K562 (cell line): ENCODE measurements at regions not wholly inside any gene's neighbourhood (a gene's known extent, or its start where the extent isn't known, plus 50 kb on each side); places are given as distances from the start of the nearest gene placed in this dataset.

ENCODE experiments used
- ATAC-seq: fragments of 200-7000 bp; cut with Tn5 transposase; 3 replicates; pipeline ENCODE4 v1.9.1; 2020; ENCODE audit warnings: moderate library complexity
- BruUV-seq: library from RNA; stranded (reverse); fragments of 400-500 nt; replicated peaks from 2 replicates; lab custom pipeline; 2021; lab: Mats Ljungman, UMichigan
- CTCF ChIA-PET: fragments of 300-600 bp; formaldehyde crosslinking; extraction: SDS; loops from one replicate; lab custom pipeline; 2021; ENCODE audit warnings: low intra/inter-chr PET ratio; lab: Yijun Ruan, JAX
- POLR2A ChIA-PET: fragments of 300-600, 350-650 bp; sonication (Branson Sonifier 250); formaldehyde crosslinking; extraction: SDS; loops from one replicate; lab custom pipeline; 2021; ENCODE audit warnings: antibody characterized with exemption, inconsistent platforms; lab: Yijun Ruan, JAX
- DNase-seq, 4 experiments: peaks; one replicate each; pipeline versions ENCODE4 v3.0.0 to v3.0.0-alpha.2; 2011 to 2018; ENCODE audit warnings: low spot score in 3 of 4, mixed read lengths in 3 of 4; ENCODE audit errors: extremely low read depth in 1 of 4
- FAIRE-seq: peaks from 2 replicates; lab custom pipeline; 2011; peaks lifted over from hg19 to GRCh38; lab: Jason Lieb, UNC
- H2AFZ ChIP-seq: 2 replicates; pipeline ENCODE4 v1.6.0; 2011; ENCODE audit warnings: low read depth, low read length, control low read depth, inconsistent platforms
- H3K27ac ChIP-seq: fragments of 200-600 bp; 3 replicates; pipeline ENCODE4 v1.8.0; 2011; ENCODE audit warnings: low read depth, mild to moderate bottlenecking, control low read depth, inconsistent platforms, low read length, moderate library complexity, mixed read lengths; ENCODE audit errors: extremely low read depth
- H3K27me3 ChIP-seq, 2 experiments: fragments of 300-600 bp in 1 of 2; 2 replicates in 1 of 2; 3 replicates in 1 of 2; pipeline versions ENCODE4 v1.6.0 to v1.8.0; 2011; ENCODE audit warnings: inconsistent platforms in 2 of 2, low read length in 2 of 2, mild to moderate bottlenecking in 1 of 2, mixed read lengths in 1 of 2, moderate library complexity in 1 of 2; ENCODE audit not compliant: control insufficient read depth in 2 of 2, insufficient read depth in 2 of 2
- H3K36me3 ChIP-seq: fragments of 300-600 bp; 3 replicates; pipeline ENCODE4 v1.8.0; 2011; ENCODE audit warnings: mild to moderate bottlenecking, low read length, inconsistent platforms; ENCODE audit not compliant: control insufficient read depth, insufficient read depth
- H3K4me1 ChIP-seq, 2 experiments: fragments of 200-600 bp in 1 of 2; replicated peaks in 1 of 2; 2 replicates in 1 of 2; 3 replicates in 1 of 2; pipeline versions ENCODE4 v1.5.1 to v1.8.0; 2011; ENCODE audit warnings: inconsistent platforms in 2 of 2, low read length in 2 of 2, mild to moderate bottlenecking in 1 of 2, mixed read lengths in 1 of 2, moderate library complexity in 1 of 2; ENCODE audit not compliant: control insufficient read depth in 2 of 2, insufficient read depth in 2 of 2
- H3K4me2 ChIP-seq: 2 replicates; pipeline ENCODE4 v1.6.1; 2011; ENCODE audit warnings: low read length, control low read depth, inconsistent platforms, mixed read lengths; ENCODE audit not compliant: insufficient read depth
- H3K4me3 ChIP-seq: fragments of 200-600 bp; sonication (generic), shearing (Covaris generic); 2 replicates; pipeline ENCODE4 v1.5.1; 2016; ENCODE audit warnings: control low read depth, inconsistent platforms
- H3K79me2 ChIP-seq: fragments of 200-600 bp; 3 replicates; pipeline ENCODE4 v1.8.0; 2011; ENCODE audit warnings: low read length, inconsistent platforms; ENCODE audit not compliant: control insufficient read depth, insufficient read depth
- H3K9ac ChIP-seq, 2 experiments: 2 replicates each; pipeline versions ENCODE4 v1.6.0 to v1.6.1; 2011; ENCODE audit warnings: low read depth in 2 of 2, low read length in 2 of 2, control low read depth in 1 of 2, inconsistent platforms in 1 of 2, mild to moderate bottlenecking in 1 of 2, mixed read lengths in 1 of 2; ENCODE audit not compliant: insufficient read depth in 1 of 2
- H3K9me1 ChIP-seq: one replicate; pipeline ENCODE4 v1.6.0; 2011; ENCODE audit warnings: inconsistent platforms, mild to moderate bottlenecking, low read length, moderate library complexity; ENCODE audit not compliant: control insufficient read depth, insufficient read depth
- H3K9me3 ChIP-seq: replicated peaks from 2 replicates; pipeline ENCODE4 v1.5.1; 2011; ENCODE audit warnings: low read depth, low read length, inconsistent platforms; ENCODE audit not compliant: control insufficient read depth, insufficient read depth
- H4K20me1 ChIP-seq: replicated peaks from 2 replicates; pipeline ENCODE4 v1.6.1; 2011; ENCODE audit warnings: low read length, inconsistent platforms, mixed read lengths; ENCODE audit not compliant: control insufficient read depth, insufficient read depth
- DNMT1 ChIP-seq: fragments of 450-650 bp; IDR thresholded peaks from 2 replicates; pipeline ENCODE4 v1.6.1; 2016; ENCODE audit warnings: antibody characterized with exemption, mild to moderate bottlenecking
- DPF2 ChIP-seq: fragments of 450-650 bp; IDR thresholded peaks from 2 replicates; pipeline ENCODE4 v1.6.1; 2016
- KAT7 ChIP-seq: sonication (generic); formaldehyde crosslinking; IDR thresholded peaks from 2 replicates; pipeline ENCODE4 v1.8.0; 2022; ENCODE audit warnings: missing genetic modification reagents, mild to moderate bottlenecking, borderline replicate concordance
- NR2C2 ChIP-seq, 2 experiments: fragments of 200-800 bp in 1 of 2; sonication (Bioruptor generic) in 1 of 2; sonication (generic) in 1 of 2; formaldehyde crosslinking in 1 of 2; IDR thresholded peaks; 2 replicates each; pipeline versions ENCODE4 v1.6.1 to v1.8.0; 2016 to 2022; ENCODE audit warnings: mild to moderate bottlenecking in 1 of 2, missing compliant biosample characterization in 1 of 2, missing genetic modification characterization in 1 of 2, missing genetic modification reagents in 1 of 2
- PCBP1 ChIP-seq: fragments of 200-400 bp; formaldehyde crosslinking; IDR thresholded peaks from 2 replicates; pipeline ENCODE4 v1.6.1; 2018; ENCODE audit warnings: mild to moderate bottlenecking, low read depth, low read length; ENCODE audit not compliant: poor library complexity, severe bottlenecking
- PCBP2 ChIP-seq: fragments of 200-400 bp; formaldehyde crosslinking; IDR thresholded peaks from 2 replicates; pipeline ENCODE4 v1.6.1; 2018; ENCODE audit warnings: low read length, low read depth, mild to moderate bottlenecking, moderate library complexity; ENCODE audit not compliant: poor library complexity, severe bottlenecking
- PHF20 ChIP-seq: fragments of 450-650 bp; IDR thresholded peaks from 2 replicates; pipeline ENCODE4 v1.6.1; 2018; ENCODE audit not compliant: partially characterized antibody
- PHTF2 ChIP-seq: fragments of 250-450 bp; sonication (Bioruptor Pico); IDR thresholded peaks from 2 replicates; pipeline ENCODE4 v1.5.0; 2021; ENCODE audit warnings: mild to moderate bottlenecking
- PRMT5 ChIP-seq: sonication (generic); formaldehyde crosslinking; IDR thresholded peaks from 2 replicates; pipeline ENCODE4 v1.5.0; 2020; ENCODE audit warnings: missing genetic modification reagents
- SMAD1 ChIP-seq: fragments of 150-350 bp; IDR thresholded peaks from 2 replicates; pipeline ENCODE4 v1.6.1; 2014; ENCODE audit warnings: low read length, low read depth; ENCODE audit not compliant: partially characterized antibody
- SNAPC5 ChIP-seq: fragments of 250-450 bp; sonication (Bioruptor Pico); IDR thresholded peaks from 2 replicates; pipeline ENCODE4 v1.8.0; 2021; ENCODE audit warnings: moderate library complexity, mild to moderate bottlenecking, inconsistent platforms
- STAG1 ChIP-seq: sonication (generic); formaldehyde crosslinking; IDR thresholded peaks from 2 replicates; pipeline ENCODE4 v1.5.0; 2020; ENCODE audit warnings: missing genetic modification reagents, borderline replicate concordance
- ZBTB1 ChIP-seq: sonication (generic); formaldehyde crosslinking; IDR thresholded peaks from 2 replicates; pipeline ENCODE4 v1.8.1; 2023; ENCODE audit warnings: missing genetic modification reagents, low read depth, mild to moderate bottlenecking, borderline replicate concordance
- ZBTB34 ChIP-seq: fragments of 250-450 bp; sonication (Bioruptor Pico); IDR thresholded peaks from 2 replicates; pipeline ENCODE4 v1.8.0; 2021; ENCODE audit warnings: mild to moderate bottlenecking, moderate library complexity
- ZC3H4 ChIP-seq: sonication (generic); formaldehyde crosslinking; IDR thresholded peaks from 2 replicates; pipeline ENCODE4 v1.9.0; 2021; ENCODE audit warnings: missing genetic modification reagents, borderline replicate concordance
- ZFP1 ChIP-seq: fragments of 450-650 bp; formaldehyde crosslinking; IDR thresholded peaks from 2 replicates; pipeline ENCODE4 v1.4.0; 2020; ENCODE audit warnings: mild to moderate bottlenecking, mixed read lengths
- ZKSCAN8 ChIP-seq: fragments of 200-800 bp; sonication (Bioruptor generic); IDR thresholded peaks from 2 replicates; pipeline ENCODE4 v1.6.1; 2016; ENCODE audit warnings: missing genetic modification characterization, missing compliant biosample characterization
- ZNF707 ChIP-seq: fragments of 250-450 bp; sonication (Bioruptor Pico); conservative IDR thresholded peaks from 2 replicates; pipeline ENCODE4 v1.8.0; 2022; ENCODE audit warnings: inconsistent platforms, mild to moderate bottlenecking, moderate library complexity
- WGBS: fragments of 100-300 bp; shearing (Covaris generic); methylation state at CpG from one replicate; pipeline ENCODE4 v1.1.6; 2016; ENCODE audit warnings: low coverage, mixed read lengths; ENCODE audit not compliant: insufficient coverage; ENCODE audit errors: missing lambda C conversion rate; 5-methylcytosine and 5-hydroxymethylcytosine counted together
- in situ Hi-C: fragments of 300-500 bp; cut with MboI; formaldehyde crosslinking; loops from 4 replicates; pipeline ENCODE4 v1.15.0; 2018; ENCODE audit warnings: inconsistent platforms, mixed read lengths
- intact Hi-C: fragments of 100-400 bp; cut with micrococcal nuclease; formaldehyde crosslinking; loops from 2 replicates; pipeline ENCODE4 v1.14.2; 2022

DNA sequence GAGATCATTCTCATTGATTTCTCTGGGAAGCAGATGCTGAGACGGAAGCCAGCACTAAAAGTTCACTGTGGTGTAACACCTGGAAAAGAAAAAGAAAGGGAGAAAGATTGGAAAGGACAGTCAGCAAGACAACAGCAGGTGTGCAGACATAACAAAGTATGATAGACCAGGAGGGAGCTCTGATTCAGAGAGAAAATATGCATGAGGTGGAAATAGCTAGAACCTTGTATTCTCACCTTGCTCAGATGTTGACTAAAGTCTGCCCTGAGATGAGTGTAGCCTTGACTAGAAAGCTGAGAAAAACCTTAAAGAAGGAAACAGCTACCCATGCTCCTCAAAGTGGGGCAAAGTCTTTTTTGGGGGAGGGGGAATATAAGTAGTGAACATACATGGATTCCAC, 1711.8 kb downstream of the EFNB2 start (continued):
- TF ChIP-seq ZKSCAN8 (CRISPR knock-in tag) (no peak), PCBP2 (no peak), DNMT1 (no peak), PCBP1 (no peak), STAG1 (CRISPR knock-in tag) (no peak)

GRCh38 chr13:104823071-104823470, 1712.4 kb downstream of the EFNB2 start:
- H3K79me2 ChIP-seq, result no peaks in the 10 kb centered on the region
- no peak overlapping the region for H3K9ac ChIP-seq
- FAIRE-seq (no peak), ATAC-seq (no peak), DNase-seq (no peak)
- H3K27me3 ChIP-seq, result no peaks in the 10 kb centered on the region
- H3K9me1 ChIP-seq, result no peaks in the 10 kb centered on the region
- no peak for TF ChIP-seq ZFP1 (CRISPR knock-in tag)
- no peak for TF ChIP-seq ZBTB34
- no peak for TF ChIP-seq DNMT1
- no peak for TF ChIP-seq ZNF707 (CRISPR knock-in tag)
- no peak for TF ChIP-seq KAT7 (CRISPR knock-in tag)
- TF ChIP-seq DPF2, result no peak
- TF ChIP-seq SMAD1, result no peak
- no peak for TF ChIP-seq PRMT5
- no peak for TF ChIP-seq PHF20
- TF ChIP-seq PHTF2 (CRISPR knock-in tag), result no peak
- no peak for TF ChIP-seq ZBTB1 (CRISPR knock-in tag)
- TF ChIP-seq SNAPC5, result no peak
- no peak for TF ChIP-seq ZC3H4 (CRISPR knock-in tag)
- TF ChIP-seq NR2C2 (CRISPR knock-in tag; IDR thresholded peaks at IDR 0.05), result no peak
- TF ChIP-seq NR2C2 (tag; IDR thresholded peaks at IDR 0.05), result no peak
- H3K4me2 ChIP-seq, result no peak overlapping the region
- no peaks in the 10 kb centered on the region for H4K20me1 ChIP-seq
- ChIA-PET CTCF (no interaction called here), POLR2A (no interaction called here)
- no peak overlapping the region for H2AFZ ChIP-seq
- no peak overlapping the region for H3K27ac ChIP-seq
- H3K4me1 ChIP-seq, result no peaks in the 10 kb centered on the region
- no peaks in the 10 kb centered on the region for H3K36me3 ChIP-seq
- intact Hi-C loops (no loop called here), in situ Hi-C loops (no loop called here)
- H3K4me3 ChIP-seq, result no peak overlapping the region
- no peaks in the 10 kb centered on the region for H3K9me3 ChIP-seq
- BruUV-seq, result no TSS peak
- WGBS, result 0% methylated on average over 3 of the region's 3 CpGs
